ENCODE measurements at regions not wholly inside any gene's neighbourhood (a gene's known extent, or its start where the extent isn't known, plus 50 kb on each side); places are given as distances from the start of the nearest gene placed in this dataset.

- TF ChIP-seq PRDM2 (tag by site-specific recombination; IDR thresholded peaks at IDR 0.05; ENCODE audit: borderline replicate concordance) = no peak
- no peak for TF ChIP-seq ZFHX2 (tag by site-specific recombination; conservative IDR thresholded peaks at IDR 0.05)
- no peak for TF ChIP-seq EGR2 (tag by site-specific recombination; IDR thresholded peaks at IDR 0.05; ENCODE audit: low read depth)
- no peak for TF ChIP-seq ZNF335 (tag by site-specific recombination; conservative IDR thresholded peaks at IDR 0.05)
- TF ChIP-seq ZNF580 (tag by site-specific recombination; IDR thresholded peaks at IDR 0.05) = no peak
These were observed 633.3 kb downstream of the PTPRC start (continued) for GRCh38 chr1:199272139-199272544.

GRCh38 chr1:199272628-199273086, 633.8 kb downstream of the PTPRC start:
- no peaks in the 10 kb centered on the region for H3K9me3 ChIP-seq (ENCODE audit: control insufficient read depth, insufficient read depth, low read depth, low read length)
- no peak overlapping the region for H3K4me3 ChIP-seq (ENCODE audit: low read depth, low read length)
- TF ChIP-seq ZNF449 (tag by site-specific recombination; IDR thresholded peaks at IDR 0.05) (no peak), SP2 (tag by site-specific recombination; IDR thresholded peaks at IDR 0.05) (no peak), KLF16 (tag by site-specific recombination; IDR thresholded peaks at IDR 0.05) (no peak), EGR2 (tag by site-specific recombination; IDR thresholded peaks at IDR 0.05; ENCODE audit: low read depth) (no peak), ZBTB11 (tag by site-specific recombination; conservative IDR thresholded peaks at IDR 0.05; ENCODE audit: low read depth) (no peak), INSM2 (tag by site-specific recombination; IDR thresholded peaks at IDR 0.05) (no peak), ZNF658 (tag by site-specific recombination; IDR thresholded peaks at IDR 0.05) (no peak), ZBTB49 (tag by site-specific recombination; IDR thresholded peaks at IDR 0.05; ENCODE audit: low read depth) (no peak), ZNF366 (tag by site-specific recombination; conservative IDR thresholded peaks at IDR 0.05) (no peak), ZNF169 (tag by site-specific recombination; IDR thresholded peaks at IDR 0.05) (no peak), ZNF654 (tag by site-specific recombination; IDR thresholded peaks at IDR 0.05; ENCODE audit: low read depth) (no peak), ZFP41 (tag by site-specific recombination; IDR thresholded peaks at IDR 0.05; ENCODE audit: borderline replicate concordance) (no peak), ZFHX2 (tag by site-specific recombination; conservative IDR thresholded peaks at IDR 0.05) (no peak), ZBTB44 (tag by site-specific recombination; IDR thresholded peaks at IDR 0.05) (no peak), ZNF600 (tag by site-specific recombination; IDR thresholded peaks at IDR 0.05) (no peak), GFI1B (tag by site-specific recombination; IDR thresholded peaks at IDR 0.05) (no peak)
- CTCF ChIA-PET = interaction anchor here (0.6 kb wide), 1 partner anchor 16 kb away, joined by 5 read pairs; no protein-coding TSS in a partner anchor
- H3K4me1 ChIP-seq (ENCODE audit: control insufficient read depth, insufficient read depth, low read length) = no peaks in the 10 kb centered on the region
- no peak overlapping the region for H3K27ac ChIP-seq (ENCODE audit: extremely low read depth, low read depth, low read length)
- POLR2A ChIA-PET = no interaction called here
- no peaks in the 10 kb centered on the region for H3K36me3 ChIP-seq (ENCODE audit: control insufficient read depth in 2 of 2, insufficient read depth in 1 of 2, low read length in 2 of 2)

Measured in HEK293 (cell line).